COLO668 (cell line): ENCODE measurements at regions not wholly inside any gene's neighbourhood (a gene's known extent, or its start where the extent isn't known, plus 50 kb on each side); places are given as distances from the start of the nearest gene placed in this dataset.
"Not testable (repeated sequence)": the region's sequence is repeated elsewhere in the genome, so short reads cannot be mapped to it uniquely, and the experiment has no call there.

Source experiments
- DNase-seq: peaks from one replicate; lab custom pipeline; 2025; ENCODE audit not compliant: unreplicated experiment; lab: John Stamatoyannopoulos, UW

DNA sequence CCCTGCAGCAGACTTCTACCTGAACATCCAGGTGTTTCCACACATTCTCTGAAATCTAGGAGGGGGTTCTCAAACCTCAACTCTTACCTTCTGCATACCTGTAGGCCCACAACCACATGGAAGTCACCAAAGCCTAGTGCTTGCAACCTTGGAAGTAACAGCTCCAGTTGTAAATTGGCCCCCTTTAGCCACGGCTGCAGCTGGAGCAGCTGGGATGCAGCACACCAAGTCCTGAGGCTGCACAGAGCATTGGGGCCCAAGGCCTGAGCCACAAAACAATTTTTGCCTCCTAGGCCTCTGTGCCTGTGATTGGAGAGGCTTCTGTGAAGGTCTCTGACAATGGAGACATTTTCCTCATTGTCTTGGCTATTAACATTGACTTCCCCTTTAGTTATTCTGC, 772.4 kb upstream of the INTU start:
- no peak for DNase-seq

DNA sequence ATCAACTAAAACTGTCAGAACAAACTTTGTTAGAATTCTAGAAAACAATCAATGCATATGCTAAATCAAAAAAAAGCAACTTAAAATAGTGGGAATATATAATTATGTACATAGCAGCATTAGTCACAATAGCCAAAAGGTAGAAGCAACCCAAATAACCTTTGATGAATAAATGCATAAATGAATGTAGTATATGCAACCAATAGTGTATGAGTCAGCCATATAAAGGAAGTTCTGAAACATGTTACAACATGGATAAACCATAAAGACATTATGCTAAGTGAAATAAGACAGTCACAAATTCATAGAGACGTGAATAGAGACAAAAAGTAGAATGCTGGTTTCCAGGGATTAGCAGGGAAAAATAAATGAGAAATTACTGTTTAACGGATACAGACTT, 762.8 kb upstream of the INTU start:
- no peak for DNase-seq

DNA sequence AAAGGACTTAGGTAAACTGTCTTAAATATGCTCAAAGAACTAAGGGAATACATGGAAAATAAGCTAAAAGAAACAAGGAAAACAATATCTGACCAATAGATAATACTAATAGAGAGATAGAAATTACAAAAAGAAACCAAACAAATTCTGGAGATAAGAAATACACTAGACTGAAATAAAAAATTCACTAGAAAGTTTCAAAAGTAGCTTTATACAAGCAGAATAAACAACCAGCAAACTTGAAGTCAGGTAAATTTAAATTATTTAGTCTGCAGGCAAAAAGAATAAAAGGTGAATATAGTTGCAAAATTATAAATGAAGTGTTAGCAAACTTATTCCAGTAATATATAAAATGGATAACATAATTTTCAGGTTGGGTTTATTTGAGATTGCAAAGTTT, 760.9 kb upstream of the INTU start:
- no peak for DNase-seq

DNA sequence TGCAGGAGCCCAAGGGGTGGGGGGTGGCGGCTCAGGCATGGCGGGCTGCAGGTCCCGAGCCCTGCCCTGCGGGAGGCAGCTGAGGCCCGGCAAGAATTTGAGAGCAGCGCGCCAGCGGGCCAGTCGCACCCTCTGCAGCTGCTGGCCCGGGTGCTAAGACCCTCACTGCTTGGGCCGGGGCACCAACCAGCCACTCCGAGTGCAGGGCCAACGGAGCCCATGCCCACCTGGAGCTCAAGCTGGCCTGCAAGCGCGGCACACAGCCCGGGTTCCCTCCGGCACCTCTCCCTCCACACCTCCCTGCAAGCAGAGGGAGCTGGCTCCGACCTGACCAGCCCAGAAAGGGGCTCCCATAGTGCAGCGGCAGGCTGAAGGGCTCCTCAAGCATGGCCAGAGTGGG, 758.2 kb upstream of the INTU start:
- no peak for DNase-seq

DNA sequence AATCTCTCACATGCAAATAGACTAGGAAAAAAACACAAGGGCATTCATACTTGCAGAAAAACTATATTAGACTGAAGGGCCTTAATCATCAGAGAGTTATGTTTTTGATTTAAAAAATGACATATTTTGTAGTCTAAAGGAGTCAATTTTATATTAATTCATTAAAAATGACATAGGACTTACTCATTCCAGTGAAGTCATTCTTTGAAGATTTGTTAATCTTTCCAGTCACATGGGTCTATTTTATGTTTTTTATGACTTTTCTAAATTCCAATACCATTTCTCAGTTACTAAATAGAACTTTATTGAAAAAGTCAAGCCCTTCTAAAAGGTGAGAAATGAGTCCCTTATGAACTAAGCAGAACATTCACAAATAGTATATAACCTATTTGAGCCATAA, 743.8 kb upstream of the INTU start:
- DNase-seq, result no peak

DNA sequence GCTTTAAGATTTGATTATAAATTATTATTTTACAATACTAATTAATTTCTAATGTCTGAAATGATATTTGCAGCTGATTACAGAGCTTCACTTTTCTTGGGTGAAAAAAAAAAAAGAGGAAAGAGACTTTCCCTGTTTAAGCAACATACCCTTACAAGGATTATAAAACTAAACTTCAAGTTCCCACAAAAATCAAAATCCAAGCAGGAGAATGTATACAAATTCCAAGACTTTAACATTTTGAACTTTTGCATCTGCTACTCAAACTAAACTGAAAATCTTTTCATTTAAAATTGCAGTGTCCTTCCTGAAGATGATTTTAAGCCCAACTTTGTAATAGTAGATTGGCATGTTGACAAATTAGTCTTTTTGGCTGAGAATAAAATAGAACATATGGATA, 742.4 kb upstream of the INTU start:
- no peak for DNase-seq

DNA sequence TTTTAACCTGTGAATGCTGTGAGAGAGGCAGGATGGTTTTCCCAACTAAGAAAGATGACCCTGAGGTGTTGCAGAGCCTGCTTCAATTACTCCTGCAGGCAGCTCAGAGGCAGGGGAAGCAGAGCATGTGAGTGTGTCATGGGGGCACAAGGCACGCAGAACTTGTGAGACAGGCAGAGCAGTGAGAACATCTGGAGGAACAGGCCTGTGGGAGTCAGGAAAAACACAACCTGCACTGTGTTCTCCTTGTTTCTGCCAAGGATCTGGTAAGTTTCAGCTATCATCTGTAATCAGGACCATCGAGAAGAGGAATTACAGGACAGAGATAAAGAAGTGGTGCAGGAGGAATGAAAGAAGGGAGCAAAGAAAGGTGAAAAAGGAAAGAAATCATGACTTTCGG, 741.8 kb upstream of the INTU start:
- DNase-seq, result no peak

DNA sequence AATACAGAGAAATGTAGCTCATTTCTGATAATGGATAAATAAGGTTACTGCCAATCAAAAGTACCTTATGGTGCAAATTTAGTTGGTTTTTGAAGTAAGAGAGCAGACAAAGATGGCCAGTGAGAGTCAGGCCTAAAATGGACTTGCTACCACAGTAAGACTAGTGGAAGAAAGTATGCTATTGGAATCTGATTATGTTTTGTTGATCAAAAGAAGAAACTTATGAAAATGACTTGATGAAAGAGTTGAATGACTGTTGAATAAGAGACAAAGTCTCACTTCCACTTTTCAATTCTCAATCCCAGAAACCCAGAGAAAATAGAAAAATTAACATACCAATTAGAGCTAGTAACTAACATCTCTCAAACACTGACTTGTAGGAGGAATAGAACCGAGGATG, 737.8 kb upstream of the INTU start:
- DNase-seq, result no peak

DNA sequence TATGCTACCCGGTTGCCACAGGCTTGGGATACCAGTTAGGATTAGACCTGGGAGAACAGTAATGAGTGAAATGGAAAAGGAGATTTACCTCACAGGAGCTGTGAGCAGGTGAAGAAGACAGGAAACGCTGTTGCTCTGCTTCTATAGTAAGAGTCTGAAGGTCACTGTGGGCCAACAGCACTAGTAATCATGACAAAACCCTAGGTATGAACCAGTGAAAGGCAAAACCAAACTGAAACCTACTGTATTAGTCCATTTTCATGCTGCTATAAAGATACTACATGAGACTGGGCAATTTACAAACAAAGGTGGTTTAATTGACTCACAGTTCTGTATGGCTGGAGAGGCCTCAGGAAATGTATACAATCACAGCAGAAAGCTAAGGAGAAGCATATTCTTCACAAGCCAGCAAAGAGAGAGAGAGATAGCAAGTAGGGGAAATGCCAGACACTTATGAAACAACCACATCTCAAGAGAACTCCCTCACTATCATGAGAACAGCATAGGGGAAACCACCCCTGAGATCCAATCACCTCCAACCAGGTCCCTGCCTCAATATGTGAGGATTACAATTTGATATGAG, 736.7 kb upstream of the INTU start:
- DNase-seq, result no peak

DNA sequence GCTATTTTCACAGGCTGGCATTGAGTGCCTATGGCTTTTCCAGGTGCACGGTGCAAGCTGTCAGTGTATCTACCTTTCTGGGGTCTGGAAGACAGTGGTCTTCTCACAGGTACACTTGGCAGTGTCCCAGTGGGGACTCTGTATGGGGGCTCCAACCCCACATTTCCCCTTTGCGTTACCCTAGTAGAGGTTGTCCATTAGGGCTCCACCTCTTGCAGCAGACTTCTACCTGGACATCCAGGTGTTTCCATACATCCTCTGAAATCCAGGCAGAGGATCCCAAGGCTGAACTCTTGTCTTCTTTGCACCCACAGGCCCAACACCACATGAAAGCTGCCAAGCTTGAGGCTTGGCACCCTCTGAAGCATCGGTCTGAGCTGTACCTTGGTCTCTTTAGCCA, 735.7 kb upstream of the INTU start:
- DNase-seq, result no peak

DNA sequence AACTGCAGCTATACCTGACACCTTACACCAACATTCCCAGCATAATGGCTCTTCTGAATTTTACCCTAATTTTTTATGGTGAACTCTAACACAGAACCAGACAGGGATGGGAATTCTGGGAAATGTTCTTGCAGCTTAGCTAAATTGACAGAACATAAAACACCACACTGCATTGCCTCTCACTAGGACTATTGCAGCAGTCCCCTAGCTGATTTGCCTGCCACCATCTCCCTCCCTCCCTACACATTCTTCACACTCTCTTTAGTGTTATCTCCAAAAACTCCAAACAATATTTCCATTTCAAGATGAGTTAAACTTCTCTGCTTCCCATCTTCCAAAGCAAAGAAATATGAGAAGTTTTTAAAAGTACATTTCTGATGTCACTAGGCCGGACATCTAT, 733.9 kb upstream of the INTU start:
- DNase-seq, result no peak

DNA sequence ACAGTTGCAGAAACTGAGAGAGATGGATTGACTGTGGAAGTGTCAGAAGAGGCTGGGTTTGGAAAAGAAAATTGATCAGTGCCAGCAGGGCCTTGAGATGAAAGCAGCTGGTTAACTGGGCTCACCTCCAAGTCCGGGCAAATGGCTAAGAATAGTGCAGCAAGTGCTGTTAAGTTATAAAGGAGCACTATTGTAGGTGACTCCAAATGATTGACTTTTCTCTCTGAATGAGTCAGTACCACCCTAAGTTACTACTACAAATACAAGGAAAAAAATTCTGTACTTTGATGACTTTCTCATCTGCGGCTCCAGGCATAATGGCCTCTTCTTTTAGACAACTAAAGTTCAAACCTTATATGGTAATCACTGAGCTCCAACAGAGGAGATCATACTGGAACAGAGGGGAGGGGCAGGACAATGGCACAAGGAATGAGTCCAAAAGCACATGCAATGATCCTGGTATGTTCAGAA, 733.4 kb upstream of the INTU start:
- DNase-seq, result no peak

DNA sequence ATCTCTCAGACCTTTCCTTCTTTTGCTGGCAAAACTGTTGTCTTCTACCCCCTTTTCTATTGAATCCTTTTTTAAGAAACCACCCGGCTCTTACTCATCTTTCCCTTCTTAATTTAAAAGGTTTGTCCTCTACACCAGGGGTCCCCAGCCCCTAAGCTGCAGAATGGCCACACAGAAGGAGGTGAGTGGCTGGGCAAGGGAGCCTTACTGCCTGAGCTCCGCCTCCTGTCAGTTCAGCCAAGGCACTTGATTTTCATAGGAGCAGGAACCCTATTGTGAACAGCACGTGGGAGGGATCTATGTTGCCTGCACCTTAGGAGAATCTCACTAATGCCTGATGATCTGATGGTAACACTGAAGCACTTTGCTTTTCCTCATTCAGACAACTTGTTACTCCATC, 726.3 kb upstream of the INTU start:
- DNase-seq, result no peak

DNA sequence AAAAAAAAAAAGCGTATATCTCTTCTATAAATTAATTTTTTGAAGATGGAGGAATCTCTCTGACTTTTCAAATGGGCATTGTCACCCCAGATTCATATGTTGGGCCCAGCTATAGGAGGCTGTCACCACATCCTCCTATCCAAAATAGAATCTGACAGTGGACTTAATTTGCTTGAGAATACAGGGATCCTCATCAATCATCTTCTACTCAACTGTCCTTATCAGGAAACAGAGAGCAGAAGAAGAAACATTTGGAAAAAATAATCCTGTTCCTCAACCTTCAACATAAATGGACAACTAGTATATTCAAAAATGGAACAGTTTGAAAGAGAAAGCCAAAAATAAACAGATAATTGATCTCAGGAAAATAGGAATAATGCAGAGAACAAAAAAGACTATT, 725.4 kb upstream of the INTU start:
- no peak for DNase-seq

DNA sequence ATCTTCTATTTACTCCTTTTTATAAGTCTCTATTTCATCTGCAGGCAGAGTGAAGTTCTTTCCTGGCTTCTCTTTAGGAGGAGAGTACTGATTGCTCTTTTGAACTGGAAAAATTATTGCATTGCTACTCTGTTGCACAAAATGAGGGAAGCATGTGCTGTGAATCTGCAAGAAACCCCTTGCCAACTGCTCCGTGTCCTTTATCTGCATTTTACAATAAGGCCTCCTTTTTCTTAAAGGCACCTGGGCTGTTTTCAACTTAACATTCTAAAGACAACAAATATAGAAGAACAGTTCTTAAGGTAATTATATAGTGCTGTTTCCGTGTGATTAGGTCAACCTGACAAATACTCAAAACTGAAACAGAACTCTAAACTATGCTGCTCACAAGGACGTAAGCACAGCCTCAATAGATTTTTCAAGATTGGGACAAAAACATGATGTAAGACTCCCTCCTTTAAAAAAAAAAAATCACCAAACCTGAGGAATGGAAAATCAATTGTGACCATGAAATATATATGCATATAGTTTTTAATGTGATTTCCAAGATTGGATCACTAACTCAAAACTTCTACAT, 716.6 kb upstream of the INTU start:
- DNase-seq, result no peak

DNA sequence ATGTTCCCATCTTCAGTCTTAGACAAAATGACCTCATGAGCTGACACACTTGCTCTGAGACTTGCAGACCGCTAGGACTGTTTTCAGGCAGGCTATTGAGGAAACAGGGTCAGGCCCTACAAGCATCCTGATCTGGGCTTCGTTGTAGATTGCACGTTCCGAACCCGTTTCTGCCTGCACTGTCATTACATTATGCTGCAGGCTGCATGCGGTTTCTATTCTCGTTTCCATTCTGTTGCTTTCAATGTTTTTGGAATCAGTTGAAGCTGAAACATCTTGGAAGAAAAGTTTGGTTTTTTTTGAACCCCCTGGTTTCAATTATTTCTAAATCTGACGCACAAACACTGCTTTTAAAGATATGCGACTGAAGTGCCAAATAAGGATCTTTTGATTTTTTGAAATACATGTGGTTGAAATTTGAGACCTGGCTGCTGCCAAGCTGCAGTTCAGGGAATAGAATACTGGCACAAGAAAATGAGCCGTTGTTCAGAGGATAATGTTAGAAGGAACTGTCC, 716.1 kb upstream of the INTU start:
- no peak for DNase-seq

DNA sequence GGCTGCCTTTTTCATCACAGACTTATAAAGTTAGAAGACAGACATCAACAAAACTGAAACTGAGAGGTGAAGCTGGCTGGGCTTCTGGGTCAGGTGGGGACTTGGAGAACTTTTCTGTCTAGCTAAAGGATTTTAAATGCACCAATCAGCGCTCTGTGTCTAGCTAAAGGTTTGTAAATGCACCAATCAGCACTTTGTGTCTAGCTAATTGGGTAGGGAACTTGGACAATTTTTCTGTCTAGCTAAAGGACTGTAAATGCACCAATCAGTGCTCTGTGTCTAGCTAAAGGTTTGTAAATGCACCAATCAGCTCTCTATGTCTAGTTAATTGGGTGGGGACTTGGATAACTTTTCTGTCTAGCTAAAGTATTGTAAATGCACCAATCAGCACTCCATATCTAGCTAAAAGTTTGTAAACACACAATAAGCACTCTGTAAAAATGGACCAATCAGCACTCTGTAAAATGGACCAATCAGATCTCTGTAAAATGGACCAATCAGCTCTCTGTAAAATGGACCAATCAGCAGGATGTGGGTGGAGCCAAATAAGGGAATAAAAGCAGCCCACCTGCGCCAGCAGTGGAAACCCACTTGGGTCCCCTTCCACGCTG, 710.3 kb upstream of the INTU start:
- DNase-seq, result not testable (repeated sequence)

DNA sequence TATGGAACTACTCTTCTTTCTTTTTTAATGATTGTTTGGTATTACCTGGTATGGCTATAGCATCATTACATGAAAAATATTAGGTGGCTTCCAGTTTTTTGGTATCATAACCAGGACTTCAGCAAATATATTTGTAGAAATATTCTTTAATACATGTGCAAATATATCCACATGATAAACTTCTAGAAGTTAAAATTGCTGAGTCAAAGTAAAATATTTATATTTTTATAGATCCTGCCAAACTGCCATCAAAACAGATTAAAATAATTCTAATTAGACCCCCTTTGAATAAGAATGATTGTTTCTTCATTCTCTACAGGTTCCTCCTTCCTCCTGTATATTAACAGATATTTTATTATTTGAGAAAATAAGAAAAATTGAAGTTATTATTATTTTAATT, 708.5 kb upstream of the INTU start:
- DNase-seq, result no peak

DNA sequence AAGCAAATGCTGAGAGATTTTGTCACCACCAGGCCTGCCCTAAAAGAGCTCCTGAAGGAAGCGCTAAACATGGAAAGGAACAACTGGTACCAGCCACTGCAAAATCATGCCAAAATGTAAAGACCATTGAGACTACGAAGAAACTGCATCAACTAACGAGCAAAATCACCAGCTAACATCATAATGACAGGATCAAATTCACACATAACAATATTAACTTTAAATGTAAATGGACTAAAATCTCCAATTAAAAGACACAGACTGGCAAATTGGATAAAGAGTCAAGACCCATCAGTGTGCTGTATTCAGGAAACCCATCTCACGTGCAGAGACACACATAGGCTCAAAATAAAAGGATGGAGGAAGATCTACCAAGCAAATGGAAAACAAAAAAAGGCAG, 702.7 kb upstream of the INTU start:
- not testable (repeated sequence) for DNase-seq

DNA sequence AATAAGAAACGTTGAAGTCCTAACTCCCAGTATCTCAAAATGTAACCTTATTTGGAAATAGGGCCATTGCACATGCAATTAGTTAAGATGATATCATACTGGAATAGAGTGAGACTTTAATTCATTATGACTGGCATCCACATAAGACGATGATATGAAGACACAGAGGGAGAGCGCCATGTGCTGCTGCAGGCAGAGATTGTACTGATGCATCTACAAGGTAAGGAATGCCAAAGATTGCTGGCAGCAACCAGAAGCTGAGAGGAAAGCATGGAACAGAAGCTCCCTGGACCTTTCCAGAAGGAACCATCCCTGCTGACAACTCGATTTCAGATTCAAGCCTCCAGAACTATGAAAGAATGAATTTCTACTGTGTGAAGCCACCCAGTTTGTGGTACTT, 697.0 kb upstream of the INTU start:
- DNase-seq, result no peak

DNA sequence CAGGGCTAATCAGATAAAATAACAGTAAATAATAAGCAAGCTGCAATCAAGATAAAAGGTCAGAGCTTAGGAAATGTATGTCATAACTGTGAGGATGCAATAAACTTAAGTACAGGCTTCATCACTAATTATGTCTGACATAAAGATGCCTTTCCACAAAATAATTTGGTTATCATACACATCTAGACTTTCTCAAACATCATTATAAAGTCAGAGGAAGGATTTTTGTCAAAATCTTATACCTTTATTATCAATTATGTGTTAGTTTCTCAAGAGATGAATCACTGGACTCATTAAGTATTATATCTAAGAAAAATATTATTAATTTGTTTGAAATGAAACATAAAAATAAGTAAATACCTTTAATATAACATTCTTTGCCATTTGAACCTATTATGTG, 695.4 kb upstream of the INTU start:
- DNase-seq, result no peak

DNA sequence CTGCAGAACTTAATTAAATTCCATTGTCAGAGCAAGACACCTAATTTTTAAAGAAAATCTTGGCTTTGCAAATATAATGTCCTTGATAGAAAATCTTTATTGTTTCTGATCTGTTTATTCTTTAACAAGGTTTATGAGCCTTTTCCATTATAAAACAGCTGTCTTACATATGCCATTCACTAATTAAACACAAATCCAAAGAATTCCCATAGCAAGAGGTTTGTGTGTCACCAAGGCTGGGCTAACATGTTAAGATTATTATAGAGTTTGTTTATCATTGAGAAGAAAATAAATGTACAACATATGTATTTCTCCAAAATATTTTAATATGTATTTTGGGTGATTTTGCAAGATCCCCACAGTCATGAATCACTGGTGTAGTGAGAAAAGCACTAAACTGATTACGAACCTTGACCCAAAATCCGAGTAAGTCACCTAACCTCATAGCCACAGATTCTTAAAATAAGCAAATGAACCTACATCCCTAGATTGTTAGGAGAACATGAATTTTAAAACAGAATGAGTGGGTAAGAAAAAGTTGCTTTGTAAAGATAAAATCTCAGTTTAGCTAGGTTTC, 694.8 kb upstream of the INTU start:
- no peak for DNase-seq
